ENCODE measurements at regions not wholly inside any gene's neighbourhood (a gene's known extent, or its start where the extent isn't known, plus 50 kb on each side); places are given as distances from the start of the nearest gene placed in this dataset.

DNA sequence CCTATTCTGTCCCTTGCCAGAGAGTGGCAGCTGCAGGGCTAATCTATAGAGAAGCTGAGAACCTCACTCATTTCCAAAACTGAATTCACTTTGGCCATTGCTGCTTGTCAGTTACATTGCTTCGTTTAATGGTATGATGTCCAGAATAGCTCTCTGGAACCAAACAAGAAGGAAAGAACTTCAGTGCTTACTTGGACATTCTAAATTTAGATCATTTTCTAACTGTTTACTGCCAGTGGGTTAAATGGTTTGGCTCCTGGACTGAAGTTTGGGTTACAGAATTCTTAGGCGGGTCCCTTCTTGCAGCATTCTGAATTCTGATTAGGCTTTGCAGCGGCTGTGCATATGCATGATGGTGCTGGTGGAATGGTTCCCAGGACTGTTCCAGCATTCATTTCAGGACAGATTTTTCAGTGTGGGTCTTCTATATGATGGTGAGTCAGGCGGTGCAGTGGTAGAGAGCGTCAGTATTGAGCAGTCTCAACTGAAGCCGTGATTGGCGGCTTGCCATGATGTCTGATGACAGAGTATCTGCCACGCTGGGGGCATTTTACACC lies 148.7 kb downstream of the DYRK2 start:
- DNase-seq (ENCODE audit: low read depth), result peak; percentile 37

- DNase-seq (ENCODE audit: low read depth), result no peak
Observed at GRCh38 chr12:67797753-67798152, 149.2 kb downstream of the DYRK2 start.

- no peak for DNase-seq (ENCODE audit: low read depth)
Observed at GRCh38 chr12:67798768-67799167, 150.2 kb downstream of the DYRK2 start.

GRCh38 chr12:67802731-67803130 lies 154.2 kb downstream of the DYRK2 start:
- no peak for DNase-seq (ENCODE audit: low read depth)

DNA sequence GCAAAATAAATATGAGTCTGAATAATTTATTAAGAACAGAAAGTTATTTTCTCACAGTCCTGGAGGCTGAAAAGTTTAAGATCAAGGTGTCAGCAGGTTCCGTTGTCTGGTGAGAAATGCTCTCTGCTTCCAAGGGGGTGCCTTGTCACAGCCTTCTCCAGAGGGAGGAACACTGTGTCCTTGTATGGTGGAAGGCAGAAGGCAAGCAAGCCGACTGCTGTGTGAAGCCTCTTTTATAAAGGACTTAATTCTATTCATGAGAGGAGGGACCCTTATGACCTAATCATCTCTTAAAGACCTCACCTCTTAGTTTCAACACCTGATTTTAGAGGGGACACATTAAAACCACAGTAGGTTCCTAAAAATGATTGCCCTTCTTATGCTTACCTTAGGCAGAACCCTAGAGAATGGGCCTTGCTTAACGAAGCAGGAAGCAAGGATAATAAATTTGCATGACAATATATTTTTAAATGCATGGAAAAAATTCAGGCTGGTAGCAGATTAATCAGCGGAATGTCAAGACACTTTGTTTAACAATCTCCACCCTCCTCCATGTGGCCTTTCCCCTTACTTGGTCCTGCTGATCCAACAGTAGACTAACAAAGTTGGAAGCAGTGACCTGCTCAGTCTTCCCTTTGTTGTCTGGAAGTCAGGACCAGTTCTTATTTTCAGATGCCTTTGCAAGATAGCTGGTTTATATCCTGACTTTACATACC lies 154.9 kb downstream of the DYRK2 start:
- no peak for DNase-seq (ENCODE audit: low read depth)

GRCh38 chr12:67804168-67804567 lies 155.6 kb downstream of the DYRK2 start:
- DNase-seq (ENCODE audit: low read depth), result no peak

DNA sequence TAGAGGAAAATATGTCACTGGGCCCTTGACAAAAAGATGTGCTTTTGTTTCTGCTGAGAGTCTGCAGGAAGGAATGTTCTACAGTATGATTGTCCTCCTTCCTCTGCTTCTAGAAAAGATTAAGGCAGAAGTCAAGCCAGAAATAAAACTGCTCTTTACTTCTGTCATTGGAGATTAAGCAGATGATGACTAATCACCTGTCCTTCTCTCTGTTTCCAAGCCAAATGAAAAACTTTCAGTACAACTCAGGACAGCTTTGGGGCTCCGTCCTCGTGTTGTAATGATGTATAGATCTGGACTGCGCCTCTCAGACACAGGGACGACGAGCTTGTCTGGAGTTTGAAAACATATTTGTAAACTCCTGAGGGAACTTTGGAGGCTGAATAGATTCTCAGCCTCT lies 159.3 kb downstream of the DYRK2 start:
- DNase-seq (ENCODE audit: low read depth), result no peak

DNA sequence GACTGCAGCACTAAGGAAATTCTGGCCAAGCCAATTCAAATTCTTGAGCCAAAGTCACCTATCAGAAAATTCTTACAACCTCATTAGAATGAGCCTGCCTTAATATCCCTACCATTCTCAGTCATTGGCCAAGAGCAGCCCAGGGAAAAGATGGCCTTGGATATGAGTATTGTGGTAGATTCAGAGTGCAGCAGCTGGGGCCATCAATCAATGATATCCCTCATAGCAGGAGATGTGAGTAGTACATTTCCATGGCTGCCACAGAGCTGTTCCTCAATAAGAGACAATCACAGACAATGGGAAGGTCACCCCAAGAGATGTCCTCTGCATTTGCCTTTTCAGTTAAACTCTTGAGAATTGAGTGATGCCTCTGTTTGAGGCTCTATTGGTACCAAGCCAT lies 161.6 kb downstream of the DYRK2 start:
- DNase-seq (ENCODE audit: low read depth), result no peak

DNA sequence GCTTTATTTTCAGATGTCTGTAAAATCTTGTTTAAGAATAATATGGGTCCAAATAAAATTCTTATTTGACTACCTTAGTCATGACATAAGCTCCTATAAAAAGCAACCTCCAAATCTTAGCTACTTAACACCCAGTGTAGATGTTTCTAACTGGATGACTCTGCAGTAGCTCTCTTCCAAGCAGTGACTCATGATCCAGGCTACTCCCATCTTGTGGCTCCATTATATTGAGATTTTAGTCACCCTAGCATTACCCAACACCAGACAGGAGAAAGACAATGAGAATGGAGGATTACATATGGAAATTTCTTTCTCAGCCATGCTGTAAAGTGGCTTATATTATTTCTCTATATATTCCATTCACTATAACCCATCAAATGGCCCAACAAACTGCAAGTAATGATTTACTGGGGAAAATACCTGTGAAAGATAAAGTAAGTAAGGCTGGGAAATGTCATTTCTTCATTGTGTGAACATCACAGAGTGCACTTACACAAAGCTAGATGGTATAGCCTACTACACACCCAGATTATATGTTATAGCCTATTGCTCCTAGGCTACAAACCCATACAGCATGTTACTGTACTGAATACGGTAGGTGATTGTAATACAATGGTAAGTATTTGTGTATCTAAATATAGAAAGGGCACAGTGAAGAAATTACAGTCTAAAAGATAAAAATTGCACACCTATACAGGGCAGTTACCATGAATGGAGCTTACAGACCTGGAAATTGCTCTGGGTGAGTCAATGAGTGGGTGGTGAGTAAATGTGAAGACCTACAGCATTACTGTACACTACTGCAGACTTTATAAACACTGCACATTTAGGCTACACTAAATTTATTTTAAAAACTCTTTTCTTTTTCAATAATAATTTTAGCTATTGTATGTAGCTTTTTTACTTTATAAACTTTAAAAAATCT lies 163.2 kb downstream of the DYRK2 start:
- DNase-seq (ENCODE audit: low read depth), result peak; percentile 9

GRCh38 chr12:67813456-67813904 lies 164.9 kb downstream of the DYRK2 start:
- peak; percentile 16 for DNase-seq (ENCODE audit: low read depth)

DNA sequence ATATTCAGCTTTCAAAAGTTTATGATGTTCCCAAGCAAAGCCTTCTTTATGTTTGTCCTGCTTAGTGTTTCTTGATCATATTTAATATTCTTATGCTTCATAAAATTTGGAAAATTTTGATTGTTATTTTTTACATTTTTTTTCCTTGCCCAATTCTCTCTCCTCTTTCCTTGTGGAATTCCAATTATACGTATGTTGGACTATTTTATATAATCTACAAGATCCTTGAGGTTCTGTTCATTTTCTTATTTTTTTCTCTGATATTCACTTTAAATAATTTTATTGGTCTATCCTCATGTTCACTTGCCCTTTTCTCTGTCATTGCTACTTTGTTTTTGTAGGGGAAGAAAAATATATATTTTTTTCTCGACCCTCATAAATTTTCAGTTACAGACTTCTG lies 167.7 kb downstream of the DYRK2 start:
- DNase-seq (ENCODE audit: low read depth), result no peak

GRCh38 chr12:67818459-67818903 lies 169.9 kb downstream of the DYRK2 start:
- DNase-seq (ENCODE audit: low read depth), result no peak

- no peak for DNase-seq (ENCODE audit: low read depth)
Observed at GRCh38 chr12:67819902-67820301, 169.3 kb upstream of the IFNG-AS1 start.

- no peak for DNase-seq (ENCODE audit: low read depth)
Observed at GRCh38 chr12:67820694-67821093, 168.6 kb upstream of the IFNG-AS1 start.

DNA sequence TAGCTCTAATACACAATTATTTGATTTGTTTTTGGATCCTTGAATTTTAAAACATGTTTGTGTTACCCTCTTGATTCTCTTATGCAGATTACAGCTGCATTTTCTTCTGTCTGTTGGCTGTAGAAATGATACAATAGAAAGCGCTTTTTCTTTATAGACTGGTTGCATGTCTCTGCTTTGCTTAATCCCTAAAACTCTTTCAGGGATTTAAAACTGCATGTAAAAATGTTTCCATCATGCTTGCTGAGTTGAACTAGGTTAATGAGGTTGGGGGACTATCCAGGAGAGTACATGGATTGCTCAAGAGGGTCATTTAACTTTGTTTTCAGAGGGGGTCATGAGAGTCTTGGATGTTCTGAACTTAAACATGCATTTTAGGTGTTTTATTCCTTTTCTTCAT lies 166.4 kb upstream of the IFNG-AS1 start:
- no peak for DNase-seq (ENCODE audit: low read depth)

GRCh38 chr12:67826148-67826547 lies 163.1 kb upstream of the IFNG-AS1 start:
- no peak for DNase-seq (ENCODE audit: low read depth)

DNA sequence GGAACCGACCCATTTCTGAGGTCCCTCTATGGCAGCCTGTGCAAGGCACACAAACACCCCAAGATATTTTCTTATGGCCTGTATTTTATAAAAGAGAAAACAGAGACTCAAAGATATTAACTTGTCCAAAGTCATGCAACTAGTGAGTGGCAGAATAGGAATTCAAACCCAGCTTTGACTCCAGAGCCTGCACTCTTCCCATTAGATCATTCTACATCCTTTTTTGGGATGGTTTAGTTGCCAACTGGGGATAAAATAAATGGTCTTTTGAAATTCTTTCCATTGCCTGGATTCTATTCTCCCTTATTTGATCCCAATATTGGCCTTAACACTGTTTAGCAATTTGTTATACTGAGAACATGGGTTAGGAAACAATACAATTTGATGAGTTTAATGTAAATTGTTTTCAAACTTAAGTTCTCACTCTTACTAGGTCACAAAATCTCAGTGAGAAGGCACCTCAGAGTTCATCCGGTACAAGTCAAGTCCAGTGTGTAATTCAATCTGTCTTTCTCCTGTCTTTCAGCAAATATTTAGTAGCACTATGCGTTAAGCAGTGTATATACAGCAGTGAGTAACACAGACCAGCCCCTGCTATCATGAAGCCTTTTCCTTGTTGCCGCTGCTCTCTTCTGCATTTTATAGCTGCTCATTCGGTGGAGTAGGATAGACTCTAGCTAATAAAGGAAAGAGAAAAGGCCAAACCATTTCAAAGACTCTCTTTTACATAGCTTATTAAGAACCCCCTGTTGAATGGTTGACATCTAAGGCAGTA lies 162.1 kb upstream of the IFNG-AS1 start:
- no peak for DNase-seq (ENCODE audit: low read depth)

- DNase-seq (ENCODE audit: low read depth), result peak; percentile 72
Observed at GRCh38 chr12:67827820-67828383, 161.3 kb upstream of the IFNG-AS1 start.

DNA sequence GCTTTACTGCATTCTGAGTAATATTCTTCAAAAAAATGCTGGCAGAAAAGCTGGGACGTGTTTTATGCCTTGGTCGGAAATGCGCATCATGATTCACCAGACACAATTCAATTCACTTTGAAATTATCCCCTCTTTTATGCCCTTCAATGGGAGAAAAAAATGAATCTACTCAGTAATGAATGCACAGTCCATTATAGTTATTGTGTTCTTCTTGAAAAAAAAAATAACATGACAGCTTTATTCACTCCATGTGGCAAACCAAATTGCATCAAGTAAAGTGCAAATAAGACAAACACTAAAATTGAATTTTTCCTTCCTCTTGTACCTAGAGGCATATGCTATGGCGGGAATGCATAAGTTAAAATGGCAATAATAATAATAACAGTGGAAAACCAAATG lies 159.4 kb upstream of the IFNG-AS1 start:
- no peak for DNase-seq (ENCODE audit: low read depth)

- no peak for DNase-seq (ENCODE audit: low read depth)
Observed at GRCh38 chr12:67832155-67832554, 157.1 kb upstream of the IFNG-AS1 start.

- DNase-seq (ENCODE audit: low read depth), result no peak
Observed at GRCh38 chr12:67833602-67834001, 155.6 kb upstream of the IFNG-AS1 start.

DNA sequence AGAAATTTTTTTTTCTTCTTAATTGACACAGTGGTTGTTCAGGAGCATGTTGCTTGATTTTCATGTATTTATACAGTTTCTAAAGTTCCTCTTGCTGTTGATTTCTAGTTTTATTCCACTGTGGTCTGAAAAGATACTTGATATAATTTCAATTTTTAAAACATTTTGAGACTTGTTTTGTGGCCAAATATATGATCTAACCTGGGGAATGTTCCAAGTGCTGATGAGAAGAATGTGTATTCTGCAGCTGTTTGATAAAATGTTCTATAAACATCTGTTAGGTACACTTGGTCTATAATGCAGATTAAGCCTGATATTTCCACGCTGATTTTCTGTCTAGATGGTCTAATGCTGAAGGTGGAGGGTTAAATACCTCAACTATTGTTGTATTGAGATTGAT lies 151.4 kb upstream of the IFNG-AS1 start:
- no peak for DNase-seq (ENCODE audit: low read depth)

Measured in fibroblast of the conjunctiva (primary cell).